ENCODE measurements at regions not wholly inside any gene's neighbourhood (a gene's known extent, or its start where the extent isn't known, plus 50 kb on each side); places are given as distances from the start of the nearest gene placed in this dataset.

DNA sequence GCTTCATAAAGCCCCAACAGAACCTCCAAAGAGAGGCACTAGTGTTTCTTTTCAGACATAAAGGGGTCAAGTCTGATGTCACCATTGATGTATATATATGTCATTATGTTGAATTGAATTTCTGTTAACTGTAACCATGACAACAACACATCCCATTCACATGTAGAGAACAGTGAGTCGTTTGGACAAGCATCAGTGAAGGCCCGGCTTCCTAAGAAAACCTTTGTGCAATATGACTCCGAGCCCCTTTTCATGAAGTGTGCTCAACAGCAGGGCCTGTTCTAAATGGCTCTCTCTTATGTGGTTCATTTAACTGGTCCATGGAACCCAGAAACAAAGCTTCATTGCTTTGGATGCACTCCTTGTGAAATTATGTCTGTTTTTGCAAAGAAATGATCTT, 67.2 kb upstream of the UBL3 start:
- TF ChIP-seq ZNF140 (tag by site-specific recombination; IDR thresholded peaks at IDR 0.05), result no peak
- no peak for TF ChIP-seq CTCF (tag by site-specific recombination; IDR thresholded peaks at IDR 0.05)
- no peak for TF ChIP-seq SETDB1 (IDR thresholded peaks at IDR 0.05; ENCODE audit: insufficient read length, low read length)
- TF ChIP-seq, protein P1, sequence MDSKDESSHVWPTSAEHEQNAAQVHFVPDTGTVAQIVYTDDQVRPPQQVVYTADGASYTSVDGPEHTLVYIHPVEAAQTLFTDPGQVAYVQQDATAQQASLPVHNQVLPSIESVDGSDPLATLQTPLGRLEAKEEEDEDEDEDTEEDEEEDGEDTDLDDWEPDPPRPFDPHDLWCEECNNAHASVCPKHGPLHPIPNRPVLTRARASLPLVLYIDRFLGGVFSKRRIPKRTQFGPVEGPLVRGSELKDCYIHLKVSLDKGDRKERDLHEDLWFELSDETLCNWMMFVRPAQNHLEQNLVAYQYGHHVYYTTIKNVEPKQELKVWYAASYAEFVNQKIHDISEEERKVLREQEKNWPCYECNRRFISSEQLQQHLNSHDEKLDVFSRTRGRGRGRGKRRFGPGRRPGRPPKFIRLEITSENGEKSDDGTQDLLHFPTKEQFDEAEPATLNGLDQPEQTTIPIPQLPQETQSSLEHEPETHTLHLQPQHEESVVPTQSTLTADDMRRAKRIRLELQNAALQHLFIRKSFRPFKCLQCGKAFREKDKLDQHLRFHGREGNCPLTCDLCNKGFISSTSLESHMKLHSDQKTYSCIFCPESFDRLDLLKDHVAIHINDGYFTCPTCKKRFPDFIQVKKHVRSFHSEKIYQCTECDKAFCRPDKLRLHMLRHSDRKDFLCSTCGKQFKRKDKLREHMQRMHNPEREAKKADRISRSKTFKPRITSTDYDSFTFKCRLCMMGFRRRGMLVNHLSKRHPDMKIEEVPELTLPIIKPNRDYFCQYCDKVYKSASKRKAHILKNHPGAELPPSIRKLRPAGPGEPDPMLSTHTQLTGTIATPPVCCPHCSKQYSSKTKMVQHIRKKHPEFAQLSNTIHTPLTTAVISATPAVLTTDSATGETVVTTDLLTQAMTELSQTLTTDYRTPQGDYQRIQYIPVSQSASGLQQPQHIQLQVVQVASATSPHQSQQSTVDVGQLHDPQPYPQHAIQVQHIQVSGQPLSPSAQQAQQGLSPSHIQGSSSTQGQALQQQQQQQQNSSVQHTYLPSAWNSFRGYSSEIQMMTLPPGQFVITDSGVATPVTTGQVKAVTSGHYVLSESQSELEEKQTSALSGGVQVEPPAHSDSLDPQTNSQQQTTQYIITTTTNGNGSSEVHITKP (tag by site-specific recombination; IDR thresholded peaks at IDR 0.05), result no peak
- TF ChIP-seq REPIN1 (tag by site-specific recombination; IDR thresholded peaks at IDR 0.05; ENCODE audit: low read depth), result no peak
- TF ChIP-seq, protein P2, sequence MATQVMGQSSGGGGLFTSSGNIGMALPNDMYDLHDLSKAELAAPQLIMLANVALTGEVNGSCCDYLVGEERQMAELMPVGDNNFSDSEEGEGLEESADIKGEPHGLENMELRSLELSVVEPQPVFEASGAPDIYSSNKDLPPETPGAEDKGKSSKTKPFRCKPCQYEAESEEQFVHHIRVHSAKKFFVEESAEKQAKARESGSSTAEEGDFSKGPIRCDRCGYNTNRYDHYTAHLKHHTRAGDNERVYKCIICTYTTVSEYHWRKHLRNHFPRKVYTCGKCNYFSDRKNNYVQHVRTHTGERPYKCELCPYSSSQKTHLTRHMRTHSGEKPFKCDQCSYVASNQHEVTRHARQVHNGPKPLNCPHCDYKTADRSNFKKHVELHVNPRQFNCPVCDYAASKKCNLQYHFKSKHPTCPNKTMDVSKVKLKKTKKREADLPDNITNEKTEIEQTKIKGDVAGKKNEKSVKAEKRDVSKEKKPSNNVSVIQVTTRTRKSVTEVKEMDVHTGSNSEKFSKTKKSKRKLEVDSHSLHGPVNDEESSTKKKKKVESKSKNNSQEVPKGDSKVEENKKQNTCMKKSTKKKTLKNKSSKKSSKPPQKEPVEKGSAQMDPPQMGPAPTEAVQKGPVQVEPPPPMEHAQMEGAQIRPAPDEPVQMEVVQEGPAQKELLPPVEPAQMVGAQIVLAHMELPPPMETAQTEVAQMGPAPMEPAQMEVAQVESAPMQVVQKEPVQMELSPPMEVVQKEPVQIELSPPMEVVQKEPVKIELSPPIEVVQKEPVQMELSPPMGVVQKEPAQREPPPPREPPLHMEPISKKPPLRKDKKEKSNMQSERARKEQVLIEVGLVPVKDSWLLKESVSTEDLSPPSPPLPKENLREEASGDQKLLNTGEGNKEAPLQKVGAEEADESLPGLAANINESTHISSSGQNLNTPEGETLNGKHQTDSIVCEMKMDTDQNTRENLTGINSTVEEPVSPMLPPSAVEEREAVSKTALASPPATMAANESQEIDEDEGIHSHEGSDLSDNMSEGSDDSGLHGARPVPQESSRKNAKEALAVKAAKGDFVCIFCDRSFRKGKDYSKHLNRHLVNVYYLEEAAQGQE (tag by site-specific recombination; IDR thresholded peaks at IDR 0.05), result no peak
- TF ChIP-seq ZNF558 (tag by site-specific recombination; IDR thresholded peaks at IDR 0.05), result no peak
- no peak for TF ChIP-seq ZBTB20 (tag by site-specific recombination; IDR thresholded peaks at IDR 0.05)
